Activated naive CD8-positive, alpha-beta T cell treated with anti-CD3 and anti-CD28 coated beads for 36 hours (primary cell): ENCODE measurements at regions not wholly inside any gene's neighbourhood (a gene's known extent, or its start where the extent isn't known, plus 50 kb on each side); places are given as distances from the start of the nearest gene placed in this dataset.

Experiments used
- DNase-seq: peaks from one replicate; pipeline ENCODE4 v3.0.0; 2021
- H3K27ac Mint-ChIP-seq: one replicate; pipeline ENCODE4 v1.8.0; 2022; ENCODE audit warnings: mild to moderate bottlenecking, moderate library complexity, mixed read lengths
- H3K27me3 Mint-ChIP-seq: one replicate; pipeline ENCODE4 v1.8.0; 2022; ENCODE audit warnings: mild to moderate bottlenecking, mixed read lengths
- H3K36me3 Mint-ChIP-seq: one replicate; pipeline ENCODE4 v1.8.0; 2021; ENCODE audit warnings: mild to moderate bottlenecking, mixed read lengths
- H3K4me1 Mint-ChIP-seq: one replicate; pipeline ENCODE4 v1.8.0; 2021; ENCODE audit warnings: mixed read lengths
- H3K4me3 Mint-ChIP-seq: one replicate; pipeline ENCODE4 v1.8.0; 2022; ENCODE audit warnings: mild to moderate bottlenecking, moderate library complexity, mixed read lengths
- H3K9me3 Mint-ChIP-seq: one replicate; pipeline ENCODE4 v1.8.0; 2022; ENCODE audit warnings: mixed read lengths

GRCh38 chr10:110426294-110427181 is 71.2 kb upstream of the DUSP5 start:
- DNase-seq: no peak
- Mint-ChIP-seq H3K36me3 (no peaks in the 10 kb centered on the region), H3K4me1 (peaks cover 25% of the 10 kb centered on the region), H3K4me3 (no peak overlapping the region), H3K27me3 (peaks cover 1% of the 10 kb centered on the region), H3K9me3 (no peaks in the 10 kb centered on the region), H3K27ac (peak overlapping the region; percentile 77)

- H3K9me3 Mint-ChIP-seq: peaks cover 6% of the 10 kb centered on the region
- no peak overlapping the region for H3K27ac Mint-ChIP-seq
- H3K4me1 Mint-ChIP-seq: peaks cover 24% of the 10 kb centered on the region
- no peak for DNase-seq
- no peaks in the 10 kb centered on the region for H3K36me3 Mint-ChIP-seq
- H3K4me3 Mint-ChIP-seq: no peak overlapping the region
- H3K27me3 Mint-ChIP-seq: no peaks in the 10 kb centered on the region
Observed at GRCh38 chr10:110429301-110429700, 68.4 kb upstream of the DUSP5 start.

GRCh38 chr10:110430340-110431273 is 67.1 kb upstream of the DUSP5 start:
- no peak for DNase-seq
- H3K27ac Mint-ChIP-seq: no peak overlapping the region
- peaks cover 23% of the 10 kb centered on the region for H3K4me1 Mint-ChIP-seq

GRCh38 chr10:110431659-110432058 is 66.0 kb upstream of the DUSP5 start:
- H3K36me3 Mint-ChIP-seq: no peaks in the 10 kb centered on the region
- no peak for DNase-seq
- H3K27ac Mint-ChIP-seq: no peak overlapping the region
- peaks cover 6% of the 10 kb centered on the region for H3K9me3 Mint-ChIP-seq
- no peaks in the 10 kb centered on the region for H3K27me3 Mint-ChIP-seq
- no peak overlapping the region for H3K4me3 Mint-ChIP-seq
- H3K4me1 Mint-ChIP-seq: peaks cover 14% of the 10 kb centered on the region

More at GRCh38 chr10:110430340-110431273, 67.1 kb upstream of the DUSP5 start:
- no peak overlapping the region for H3K4me3 Mint-ChIP-seq
- H3K27me3 Mint-ChIP-seq: no peaks in the 10 kb centered on the region
- H3K9me3 Mint-ChIP-seq: peaks cover 6% of the 10 kb centered on the region
- H3K36me3 Mint-ChIP-seq: no peaks in the 10 kb centered on the region

GRCh38 chr10:110432084-110432483 is 65.6 kb upstream of the DUSP5 start:
- no peak overlapping the region for H3K4me3 Mint-ChIP-seq
- no peaks in the 10 kb centered on the region for H3K36me3 Mint-ChIP-seq
- no peak for DNase-seq
- peaks cover 6% of the 10 kb centered on the region for H3K9me3 Mint-ChIP-seq
- H3K27me3 Mint-ChIP-seq: no peaks in the 10 kb centered on the region
- H3K4me1 Mint-ChIP-seq: peaks cover 9% of the 10 kb centered on the region
- no peak overlapping the region for H3K27ac Mint-ChIP-seq

- Mint-ChIP-seq H3K27me3 (no peaks in the 10 kb centered on the region), H3K27ac (no peak overlapping the region), H3K4me1 (peaks cover 8% of the 10 kb centered on the region), H3K36me3 (no peaks in the 10 kb centered on the region), H3K4me3 (no peak overlapping the region), H3K9me3 (peaks cover 6% of the 10 kb centered on the region)
- DNase-seq: no peak
Observed at GRCh38 chr10:110432814-110433565, 64.7 kb upstream of the DUSP5 start.

GRCh38 chr10:110433740-110434139 is 64.0 kb upstream of the DUSP5 start:
- H3K27me3 Mint-ChIP-seq: no peaks in the 10 kb centered on the region
- H3K36me3 Mint-ChIP-seq: no peaks in the 10 kb centered on the region
- no peak overlapping the region for H3K4me3 Mint-ChIP-seq
- H3K9me3 Mint-ChIP-seq: peaks cover 6% of the 10 kb centered on the region
- H3K4me1 Mint-ChIP-seq: peaks cover 8% of the 10 kb centered on the region
- no peak overlapping the region for H3K27ac Mint-ChIP-seq
- DNase-seq: no peak

GRCh38 chr10:110434489-110435096 is 63.1 kb upstream of the DUSP5 start:
- Mint-ChIP-seq H3K9me3 (peaks cover 6% of the 10 kb centered on the region), H3K27me3 (no peaks in the 10 kb centered on the region), H3K27ac (no peak overlapping the region), H3K4me1 (peaks cover 3% of the 10 kb centered on the region), H3K36me3 (no peaks in the 10 kb centered on the region), H3K4me3 (no peak overlapping the region)
- DNase-seq: no peak

- DNase-seq: no peak
- Mint-ChIP-seq H3K36me3 (no peaks in the 10 kb centered on the region), H3K4me1 (peaks cover 4% of the 10 kb centered on the region), H3K9me3 (peaks cover 6% of the 10 kb centered on the region), H3K27me3 (no peaks in the 10 kb centered on the region), H3K4me3 (no peak overlapping the region), H3K27ac (no peak overlapping the region)
Observed at GRCh38 chr10:110436554-110437350, 61.0 kb upstream of the DUSP5 start.

- H3K36me3 Mint-ChIP-seq: no peaks in the 10 kb centered on the region
- no peak overlapping the region for H3K27ac Mint-ChIP-seq
- DNase-seq: no peak
- H3K27me3 Mint-ChIP-seq: no peaks in the 10 kb centered on the region
- peaks cover 4% of the 10 kb centered on the region for H3K4me1 Mint-ChIP-seq
- peaks cover 6% of the 10 kb centered on the region for H3K9me3 Mint-ChIP-seq
- no peak overlapping the region for H3K4me3 Mint-ChIP-seq
Observed at GRCh38 chr10:110437351-110437605, 60.4 kb upstream of the DUSP5 start.

GRCh38 chr10:110437761-110438341 is 59.9 kb upstream of the DUSP5 start:
- Mint-ChIP-seq H3K9me3 (peaks cover 4% of the 10 kb centered on the region), H3K4me3 (no peak overlapping the region), H3K27me3 (no peaks in the 10 kb centered on the region), H3K27ac (no peak overlapping the region), H3K4me1 (peaks cover 4% of the 10 kb centered on the region), H3K36me3 (no peaks in the 10 kb centered on the region)
- no peak for DNase-seq

GRCh38 chr10:110442746-110443145 is 55.0 kb upstream of the DUSP5 start:
- Mint-ChIP-seq H3K4me3 (no peak overlapping the region), H3K9me3 (no peaks in the 10 kb centered on the region), H3K36me3 (no peaks in the 10 kb centered on the region), H3K27ac (no peak overlapping the region), H3K27me3 (no peaks in the 10 kb centered on the region), H3K4me1 (peaks cover 4% of the 10 kb centered on the region)
- DNase-seq: no peak

- DNase-seq: no peak
- H3K27me3 Mint-ChIP-seq: no peaks in the 10 kb centered on the region
- H3K36me3 Mint-ChIP-seq: no peaks in the 10 kb centered on the region
- H3K9me3 Mint-ChIP-seq: no peaks in the 10 kb centered on the region
- H3K27ac Mint-ChIP-seq: no peak overlapping the region
- H3K4me1 Mint-ChIP-seq: peaks cover 4% of the 10 kb centered on the region
- H3K4me3 Mint-ChIP-seq: no peak overlapping the region
Observed at GRCh38 chr10:110443239-110444003, 54.3 kb upstream of the DUSP5 start.
